GM18873 (cell line): ENCODE measurements at regions not wholly inside any gene's neighbourhood (a gene's known extent, or its start where the extent isn't known, plus 50 kb on each side); places are given as distances from the start of the nearest gene placed in this dataset.

Experiments used
- ATAC-seq: cut with Tn5 transposase; IDR thresholded peaks from one replicate; pipeline ENCODE4 v1.9.1; 2021; ENCODE audit warnings: mild to moderate bottlenecking, moderate library complexity, moderate number of reproducible peaks; ENCODE audit not compliant: unreplicated experiment, low FRiP score

- no peak for ATAC-seq
Measured at GRCh38 chr3:24594161-24594560, 99.5 kb upstream of the THRB start.

DNA sequence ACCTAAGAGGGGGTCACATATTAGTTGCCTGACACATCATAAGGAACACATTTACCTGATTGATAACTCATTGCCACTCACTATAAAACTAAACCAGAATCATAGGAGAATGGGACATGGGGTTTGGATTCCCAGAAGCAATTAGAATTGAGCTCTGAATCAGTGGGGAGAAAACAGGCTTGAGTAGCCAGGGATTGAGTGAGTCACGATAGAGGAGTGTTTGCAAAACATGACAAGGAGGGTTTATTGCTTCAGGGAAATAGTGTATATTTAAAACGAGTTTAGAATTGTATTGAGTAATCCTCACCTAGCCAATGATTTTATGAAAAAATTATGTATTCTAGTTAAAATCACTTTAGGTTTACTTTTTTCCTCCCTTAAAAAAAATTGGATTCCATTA lies 101.1 kb upstream of the THRB start:
- ATAC-seq: no peak

DNA sequence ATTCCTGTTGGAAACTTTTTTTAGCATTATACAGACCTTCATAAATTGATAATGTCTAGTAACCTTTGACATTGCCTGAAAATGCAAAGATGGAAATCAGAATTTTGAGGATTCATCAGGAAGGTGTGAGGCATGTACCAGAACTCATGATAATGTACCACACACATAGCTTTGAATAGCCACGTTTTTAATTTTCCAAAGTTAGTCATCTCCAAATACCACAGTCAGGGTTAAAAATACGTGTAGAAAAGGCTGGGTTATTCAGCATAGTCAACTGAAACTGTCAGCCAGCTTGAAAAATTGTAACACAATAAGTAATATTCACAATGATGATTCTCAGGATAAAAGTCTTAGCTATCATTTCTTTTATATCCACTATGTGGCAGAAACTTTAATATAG lies 102.0 kb upstream of the THRB start:
- no peak for ATAC-seq

- no peak for ATAC-seq
Measured at GRCh38 chr3:24598695-24599470, 104.2 kb upstream of the THRB start.

- no peak for ATAC-seq
Measured at GRCh38 chr3:24601066-24601939, 106.7 kb upstream of the THRB start.

DNA sequence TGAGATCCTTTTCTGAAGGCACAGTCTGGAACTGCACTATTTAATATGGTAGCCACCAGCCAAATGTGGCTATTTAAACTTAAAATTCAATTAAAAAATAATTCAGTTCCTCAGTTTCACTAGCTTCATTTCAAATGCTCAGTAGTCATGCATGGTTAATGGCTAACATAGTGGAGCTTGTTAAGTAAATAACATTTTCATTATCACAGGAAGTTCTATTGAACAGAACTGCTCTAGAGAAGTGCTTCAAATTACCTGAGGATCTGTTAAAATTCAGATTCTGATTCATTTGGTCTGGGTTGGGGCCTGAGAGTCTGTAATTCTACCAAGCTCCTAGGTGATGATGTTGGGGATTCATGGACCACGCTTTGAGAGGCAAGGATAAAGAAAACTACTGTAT lies 109.6 kb upstream of the THRB start:
- no peak for ATAC-seq

GRCh38 chr3:24605511-24606028 lies 110.9 kb upstream of the THRB start:
- no peak for ATAC-seq

- no peak for ATAC-seq
Measured at GRCh38 chr3:24607281-24607680, 112.6 kb upstream of the THRB start.

DNA sequence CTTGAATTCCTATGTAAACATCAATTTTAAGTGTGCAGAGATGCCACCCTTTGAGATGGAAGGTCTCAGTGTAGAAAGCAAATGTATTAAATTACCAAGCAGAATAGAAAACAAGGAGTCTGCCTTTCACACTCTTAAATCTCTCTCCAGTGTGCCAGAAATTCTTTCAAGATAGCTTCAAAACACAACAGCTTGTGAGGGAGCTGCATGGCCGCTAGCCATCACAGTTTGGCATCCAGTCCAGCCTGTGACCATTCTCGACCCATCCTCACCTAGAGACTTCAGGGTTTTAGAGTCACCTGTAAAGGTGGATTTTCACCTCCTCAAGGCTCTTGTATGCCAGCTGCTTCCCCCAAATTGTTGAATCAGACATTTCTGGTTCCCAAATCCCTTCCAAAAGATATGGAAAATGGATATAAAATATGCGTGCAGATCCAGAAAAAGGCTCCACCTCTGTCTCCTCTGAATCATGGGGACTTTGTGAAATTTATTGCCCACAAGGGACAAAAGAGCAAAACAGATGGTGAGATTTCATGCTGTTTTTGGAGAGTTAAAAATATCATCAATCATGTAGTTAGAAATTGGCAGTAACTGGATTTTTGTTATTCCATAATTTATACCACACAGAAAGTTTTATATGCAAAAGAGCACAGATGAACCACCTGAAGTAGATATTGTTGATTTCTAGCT lies 114.2 kb upstream of the THRB start:
- no peak for ATAC-seq

DNA sequence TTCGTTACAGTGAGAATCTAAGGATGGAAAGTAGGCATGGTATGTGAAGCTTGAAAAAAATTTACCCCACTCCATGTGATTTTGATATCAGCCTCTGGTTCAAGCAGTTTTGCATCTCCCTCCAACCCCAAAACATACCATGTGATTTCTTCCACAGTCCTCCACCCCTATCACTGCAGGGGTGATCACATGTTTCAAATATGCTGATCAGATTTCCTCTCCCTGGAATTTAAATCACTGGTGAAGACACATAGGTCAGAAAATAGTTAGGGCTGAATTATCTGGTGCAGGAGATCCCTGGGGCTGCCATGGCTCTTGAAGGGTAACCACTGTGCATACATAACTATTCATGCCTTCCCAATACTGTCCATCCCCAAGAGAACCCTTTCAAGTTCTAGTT lies 119.7 kb upstream of the THRB start:
- ATAC-seq: no peak

DNA sequence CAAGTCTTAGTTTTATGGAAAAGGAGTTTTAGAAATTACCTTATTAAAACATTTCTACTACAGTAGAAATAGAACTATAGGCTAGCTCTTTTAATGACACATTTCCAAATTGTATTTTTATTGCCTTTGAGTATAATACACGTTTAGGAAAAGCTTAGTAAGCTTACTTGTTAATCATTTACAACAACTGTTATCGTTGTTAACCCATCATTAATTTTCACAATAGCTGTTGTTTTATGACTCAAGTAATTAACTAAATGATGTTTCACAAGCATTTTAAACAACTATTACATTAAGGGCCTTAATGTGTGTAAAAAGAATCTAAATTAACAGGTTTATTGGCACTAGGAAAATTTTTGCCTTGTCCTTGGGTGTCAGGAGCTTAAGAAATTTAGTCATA lies 120.5 kb upstream of the THRB start:
- no peak for ATAC-seq

GRCh38 chr3:24616110-24616829 lies 121.6 kb upstream of the THRB start:
- ATAC-seq: no peak

DNA sequence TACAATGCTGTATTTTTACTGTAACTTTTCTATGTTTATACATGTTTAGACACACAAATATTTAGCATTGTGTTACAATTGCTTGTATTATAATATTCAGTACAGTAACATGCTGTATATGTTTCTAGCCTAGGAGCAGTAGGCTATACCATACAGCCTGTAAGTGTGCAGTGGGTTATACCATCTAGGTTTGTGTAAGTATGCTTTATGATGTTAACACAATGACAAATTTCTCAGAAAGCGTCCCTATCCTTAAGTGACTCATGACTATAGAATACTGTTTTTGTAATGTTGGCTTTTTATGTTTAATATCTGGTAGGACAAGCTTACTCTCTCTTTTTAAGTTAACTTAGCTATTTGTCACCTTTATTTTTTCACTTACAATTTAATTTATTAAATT lies 127.5 kb upstream of the THRB start:
- ATAC-seq: no peak

GRCh38 chr3:24622696-24623225 lies 128.1 kb upstream of the THRB start:
- ATAC-seq: no peak

- ATAC-seq: no peak
Measured at GRCh38 chr3:24623657-24624056, 129.0 kb upstream of the THRB start.

GRCh38 chr3:24624938-24625681 lies 130.5 kb upstream of the THRB start:
- ATAC-seq: no peak

- no peak for ATAC-seq
Measured at GRCh38 chr3:24628523-24629258, 134.0 kb upstream of the THRB start.

DNA sequence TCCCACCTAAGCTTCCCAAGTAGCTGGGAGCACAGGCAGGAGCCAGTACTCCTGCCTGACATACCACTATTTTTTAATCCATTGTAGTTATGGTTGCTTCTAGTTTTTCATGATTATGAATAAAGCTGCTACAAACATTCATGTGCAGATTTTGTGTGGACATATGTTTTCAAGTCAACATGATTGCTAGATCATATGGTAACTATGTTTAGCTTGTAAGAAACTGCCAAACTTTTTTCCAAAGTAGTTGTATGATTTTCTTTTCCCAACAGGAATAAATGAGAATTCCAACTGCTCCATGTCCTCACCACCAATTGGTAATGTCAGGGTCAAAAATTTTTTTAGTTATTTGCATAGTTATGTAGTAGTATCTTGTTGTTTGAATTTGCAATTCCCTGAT lies 136.8 kb upstream of the THRB start:
- no peak for ATAC-seq

- no peak for ATAC-seq
Measured at GRCh38 chr3:24639061-24639460, 144.4 kb upstream of the THRB start.
